Ishikawa (cell line): ENCODE measurements at regions not wholly inside any gene's neighbourhood (a gene's known extent, or its start where the extent isn't known, plus 50 kb on each side); places are given as distances from the start of the nearest gene placed in this dataset.

Experiments used
- CEBPB ChIP-seq: IDR thresholded peaks from 2 replicates; pipeline ENCODE4 v1.6.1; 2012
- CREB1 ChIP-seq: IDR thresholded peaks from 2 replicates; pipeline ENCODE4 v1.6.1; 2012; ENCODE audit warnings: low read depth
- EGR1 ChIP-seq: IDR thresholded peaks from 2 replicates; pipeline ENCODE4 v1.6.1; 2012
- EP300 ChIP-seq: IDR thresholded peaks from 2 replicates; pipeline ENCODE4 v1.6.1; 2012; ENCODE audit warnings: borderline replicate concordance
- FOXM1 ChIP-seq: IDR thresholded peaks from 2 replicates; pipeline ENCODE4 v1.6.1; 2012; ENCODE audit warnings: low read depth, borderline replicate concordance
- MAX ChIP-seq: IDR thresholded peaks from 2 replicates; pipeline ENCODE4 v1.6.1; 2012
- NFIC ChIP-seq: IDR thresholded peaks from 2 replicates; pipeline ENCODE4 v1.6.1; 2012
- RAD21 ChIP-seq: IDR thresholded peaks from 2 replicates; pipeline ENCODE4 v1.6.1; 2012; ENCODE audit warnings: low read depth
- REST ChIP-seq: IDR thresholded peaks from 2 replicates; pipeline ENCODE4 v1.6.1; 2012; ENCODE audit warnings: low read depth, mild to moderate bottlenecking
- TAF1 ChIP-seq: IDR thresholded peaks from 2 replicates; pipeline ENCODE4 v1.6.1; 2012; ENCODE audit warnings: low read depth, mild to moderate bottlenecking
- TCF12 ChIP-seq: IDR thresholded peaks from 2 replicates; pipeline ENCODE4 v1.6.1; 2012; ENCODE audit warnings: low read depth
- TEAD4 ChIP-seq: IDR thresholded peaks from 2 replicates; pipeline ENCODE4 v1.6.1; 2012
- USF1 ChIP-seq: IDR thresholded peaks from 2 replicates; pipeline ENCODE4 v1.6.1; 2012
- YY1 ChIP-seq: IDR thresholded peaks from 2 replicates; pipeline ENCODE4 v1.6.1; 2012; ENCODE audit warnings: low read depth
- ZBTB7A ChIP-seq: IDR thresholded peaks from 2 replicates; pipeline ENCODE4 v1.6.1; 2012; ENCODE audit warnings: low read depth

- TF ChIP-seq TCF12 (no peak), USF1 (no peak), TAF1 (no peak), CEBPB (no peak), ZBTB7A (no peak), CREB1 (no peak), YY1 (no peak), TEAD4 (no peak), RAD21 (no peak), EGR1 (no peak), NFIC (no peak), REST (no peak), FOXM1 (no peak), MAX (no peak)
Observed at GRCh38 chr22:27046603-27047002, 389.2 kb downstream of the MIAT start.

GRCh38 chr22:27050771-27051170 is 393.4 kb downstream of the MIAT start:
- no peak for TF ChIP-seq TEAD4
- no peak for TF ChIP-seq RAD21
- no peak for TF ChIP-seq MAX
- no peak for TF ChIP-seq TCF12
- no peak for TF ChIP-seq USF1
- no peak for TF ChIP-seq REST
- no peak for TF ChIP-seq NFIC
- TF ChIP-seq FOXM1 = no peak
- no peak for TF ChIP-seq YY1
- TF ChIP-seq CEBPB = no peak
- no peak for TF ChIP-seq EP300
- no peak for TF ChIP-seq EGR1
- TF ChIP-seq TAF1 = no peak
- no peak for TF ChIP-seq CREB1
- no peak for TF ChIP-seq ZBTB7A

GRCh38 chr22:27051407-27051806 is 394.0 kb downstream of the MIAT start:
- TF ChIP-seq USF1 (no peak), REST (no peak), TCF12 (no peak)

- TF ChIP-seq MAX = no peak
- no peak for TF ChIP-seq RAD21
- TF ChIP-seq EP300 = no peak
- TF ChIP-seq YY1 = no peak
- TF ChIP-seq CREB1 = no peak
- no peak for TF ChIP-seq ZBTB7A
- TF ChIP-seq FOXM1 = no peak
- TF ChIP-seq TAF1 = no peak
- TF ChIP-seq USF1 = no peak
- no peak for TF ChIP-seq TCF12
- TF ChIP-seq REST = no peak
- TF ChIP-seq TEAD4 = no peak
- no peak for TF ChIP-seq CEBPB
Observed at GRCh38 chr22:27057717-27058116, 400.3 kb downstream of the MIAT start.
